ENCODE measurements at regions not wholly inside any gene's neighbourhood (a gene's known extent, or its start where the extent isn't known, plus 50 kb on each side); places are given as distances from the start of the nearest gene placed in this dataset.

DNA sequence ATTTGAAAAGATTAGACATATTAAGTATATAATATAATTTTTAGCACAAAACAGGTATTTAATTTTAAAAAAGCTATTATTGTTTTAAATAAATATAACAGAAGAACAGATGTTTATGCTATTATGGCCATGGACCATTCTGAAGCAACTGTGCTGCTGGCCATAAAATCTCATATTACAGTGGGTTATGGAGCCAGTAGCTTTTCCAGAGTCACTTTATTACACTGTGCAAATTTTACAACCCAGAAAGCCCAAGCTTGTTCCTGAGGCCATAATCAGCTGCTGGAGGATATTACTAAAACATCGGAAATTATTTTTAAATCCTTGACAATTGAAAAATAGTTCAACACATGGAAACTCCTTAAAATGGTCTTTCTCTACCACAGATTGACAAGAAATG is 557.3 kb upstream of the KCNMB2 start:
- intact Hi-C loops (cut with DNase I) = no loop called here
- no peak for TF ChIP-seq CTCF (IDR thresholded peaks at IDR 0.05)
- H3K27me3 ChIP-seq = no peaks in the 10 kb centered on the region
- no peaks in the 10 kb centered on the region for H3K9me3 ChIP-seq
- H3K4me1 ChIP-seq = no peaks in the 10 kb centered on the region
- no peak for DNase-seq (ENCODE audit: low spot score in 2 of 2)
- no peak overlapping the region for H3K27ac ChIP-seq
- H3K36me3 ChIP-seq = no peaks in the 10 kb centered on the region
- H3K4me3 ChIP-seq = no peak overlapping the region

DNA sequence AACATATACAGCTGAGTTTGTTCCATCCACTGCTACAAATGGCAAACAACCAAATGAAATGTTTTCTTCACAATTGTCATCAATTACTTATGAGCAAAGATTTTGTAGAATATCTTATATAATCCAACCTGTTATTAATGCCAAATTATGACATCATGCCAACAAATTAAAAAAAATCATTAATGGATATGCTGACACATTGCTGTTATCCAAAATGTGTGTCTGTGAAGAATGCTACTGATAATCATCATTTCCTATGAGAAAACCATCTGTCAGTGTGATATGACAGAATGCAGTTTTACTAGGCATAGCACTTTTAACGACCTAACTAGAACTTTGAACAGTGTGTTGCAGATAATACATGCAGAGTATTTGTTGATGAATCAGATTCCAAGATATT is 556.5 kb upstream of the KCNMB2 start:
- Histone ChIP-seq H3K9me3 (no peaks in the 10 kb centered on the region), H3K36me3 (no peaks in the 10 kb centered on the region), H3K27ac (no peak overlapping the region), H3K27me3 (no peaks in the 10 kb centered on the region), H3K4me3 (no peak overlapping the region), H3K4me1 (no peaks in the 10 kb centered on the region)
- DNase-seq (ENCODE audit: low spot score in 2 of 2) = no peak
- no peak for TF ChIP-seq CTCF (IDR thresholded peaks at IDR 0.05)
- intact Hi-C loops (cut with DNase I) = no loop called here

DNA sequence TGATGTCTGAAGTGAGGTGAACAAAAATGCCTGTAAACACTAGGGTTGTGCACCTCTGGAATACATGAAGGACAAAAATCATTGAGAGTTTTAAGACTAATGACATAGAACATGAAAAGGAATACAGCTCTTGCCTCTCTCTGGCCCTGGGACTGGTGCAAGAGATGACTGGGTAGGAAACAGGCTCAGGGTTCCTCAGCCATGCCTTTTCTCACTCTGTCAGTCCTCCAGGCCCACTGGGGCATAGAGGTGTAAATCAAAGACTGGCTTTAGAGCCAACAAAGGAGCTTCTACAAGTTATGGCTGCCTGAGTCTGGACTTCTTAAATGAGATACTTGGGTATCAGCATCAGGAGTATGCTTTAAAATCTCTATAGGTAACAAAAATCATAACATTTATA is 554.7 kb upstream of the KCNMB2 start:
- H3K4me1 ChIP-seq = no peaks in the 10 kb centered on the region
- no peaks in the 10 kb centered on the region for H3K9me3 ChIP-seq
- no peak for DNase-seq (ENCODE audit: low spot score in 2 of 2)
- no peaks in the 10 kb centered on the region for H3K36me3 ChIP-seq
- H3K27me3 ChIP-seq = no peaks in the 10 kb centered on the region
- TF ChIP-seq CTCF (IDR thresholded peaks at IDR 0.05) = no peak
- no peak overlapping the region for H3K4me3 ChIP-seq
- H3K27ac ChIP-seq = no peak overlapping the region
- intact Hi-C loops (cut with DNase I) = no loop called here

DNA sequence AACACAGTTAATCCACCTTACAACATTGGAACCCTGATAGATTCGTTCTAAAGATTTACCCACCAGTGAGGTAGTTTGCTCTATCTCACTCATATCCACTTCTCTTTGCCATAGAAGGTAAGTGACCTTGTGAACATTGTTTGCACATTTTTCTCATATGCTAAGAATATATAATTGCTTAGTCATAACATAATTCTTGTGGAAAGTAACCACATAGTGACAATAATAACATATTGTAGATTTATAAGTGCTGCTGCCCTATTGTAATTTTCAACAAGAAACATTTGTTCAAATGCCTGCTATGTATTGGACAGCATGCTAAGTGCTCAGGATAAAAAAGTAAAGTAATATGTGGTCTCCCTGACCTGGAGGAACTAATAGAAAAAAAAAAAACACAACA is 554.2 kb upstream of the KCNMB2 start:
- Histone ChIP-seq H3K9me3 (no peaks in the 10 kb centered on the region), H3K36me3 (no peaks in the 10 kb centered on the region), H3K4me1 (no peaks in the 10 kb centered on the region), H3K27me3 (no peaks in the 10 kb centered on the region), H3K4me3 (no peak overlapping the region), H3K27ac (no peak overlapping the region)
- DNase-seq (ENCODE audit: low spot score in 2 of 2) = no peak
- intact Hi-C loops (cut with DNase I) = no loop called here
- no peak for TF ChIP-seq CTCF (IDR thresholded peaks at IDR 0.05)

DNA sequence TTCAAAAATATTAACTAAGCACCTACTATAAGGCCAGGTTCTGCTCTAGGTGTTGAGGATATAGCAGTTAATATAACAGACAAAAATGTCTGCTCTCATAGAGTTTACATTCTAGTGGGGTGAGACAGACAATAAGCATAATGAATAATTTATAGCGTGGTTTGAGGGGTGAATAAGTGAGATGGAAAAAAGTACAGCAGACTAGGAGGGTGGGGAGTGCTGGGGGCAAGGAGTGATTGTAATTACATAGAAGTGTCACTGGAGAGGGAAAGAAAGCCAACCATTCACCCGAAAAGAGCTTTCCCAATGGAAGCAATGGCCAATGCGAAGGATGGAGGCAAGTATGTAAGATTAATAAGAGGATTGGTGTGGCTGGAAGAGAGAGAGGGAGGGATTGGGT is 552.9 kb upstream of the KCNMB2 start:
- H3K27me3 ChIP-seq = no peaks in the 10 kb centered on the region
- TF ChIP-seq CTCF (IDR thresholded peaks at IDR 0.05) = no peak
- intact Hi-C loops (cut with DNase I) = no loop called here
- H3K9me3 ChIP-seq = no peaks in the 10 kb centered on the region
- H3K4me1 ChIP-seq = no peaks in the 10 kb centered on the region
- DNase-seq (ENCODE audit: low spot score in 2 of 2) = no peak
- H3K27ac ChIP-seq = no peak overlapping the region
- H3K4me3 ChIP-seq = no peak overlapping the region
- no peaks in the 10 kb centered on the region for H3K36me3 ChIP-seq

All from ascending aorta (tissue), 2 donors.